ENCODE measurements at regions not wholly inside any gene's neighbourhood (a gene's known extent, or its start where the extent isn't known, plus 50 kb on each side); places are given as distances from the start of the nearest gene placed in this dataset.

GRCh38 chr2:43088143-43089073 lies 138.0 kb downstream of the ZFP36L2 start:
- ChIA-PET POLR2A (interaction anchor here (0.6 kb wide), 1 partner anchor 47 kb away, joined by 9 read pairs; no protein-coding TSS in a partner anchor), CTCF (interaction anchor here (1.0 kb wide), 1 partner anchor 8 kb away, joined by 3 read pairs; no protein-coding TSS in a partner anchor)
- TF ChIP-seq, protein P1, sequence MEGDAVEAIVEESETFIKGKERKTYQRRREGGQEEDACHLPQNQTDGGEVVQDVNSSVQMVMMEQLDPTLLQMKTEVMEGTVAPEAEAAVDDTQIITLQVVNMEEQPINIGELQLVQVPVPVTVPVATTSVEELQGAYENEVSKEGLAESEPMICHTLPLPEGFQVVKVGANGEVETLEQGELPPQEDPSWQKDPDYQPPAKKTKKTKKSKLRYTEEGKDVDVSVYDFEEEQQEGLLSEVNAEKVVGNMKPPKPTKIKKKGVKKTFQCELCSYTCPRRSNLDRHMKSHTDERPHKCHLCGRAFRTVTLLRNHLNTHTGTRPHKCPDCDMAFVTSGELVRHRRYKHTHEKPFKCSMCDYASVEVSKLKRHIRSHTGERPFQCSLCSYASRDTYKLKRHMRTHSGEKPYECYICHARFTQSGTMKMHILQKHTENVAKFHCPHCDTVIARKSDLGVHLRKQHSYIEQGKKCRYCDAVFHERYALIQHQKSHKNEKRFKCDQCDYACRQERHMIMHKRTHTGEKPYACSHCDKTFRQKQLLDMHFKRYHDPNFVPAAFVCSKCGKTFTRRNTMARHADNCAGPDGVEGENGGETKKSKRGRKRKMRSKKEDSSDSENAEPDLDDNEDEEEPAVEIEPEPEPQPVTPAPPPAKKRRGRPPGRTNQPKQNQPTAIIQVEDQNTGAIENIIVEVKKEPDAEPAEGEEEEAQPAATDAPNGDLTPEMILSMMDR (IDR thresholded peaks at IDR 0.05; ENCODE audit: control extremely low read depth, extremely low read depth, low read depth, missing control alignments) = no peak
- DNase-seq (ENCODE audit: extremely low spot score) = no peak

- TF ChIP-seq, protein P1 (IDR thresholded peaks at IDR 0.05; ENCODE audit: control extremely low read depth, extremely low read depth, low read depth, missing control alignments) = no peak
- DNase-seq (ENCODE audit: extremely low spot score) = no peak
- POLR2A ChIA-PET = interaction anchor here (0.6 kb wide), 1 partner anchor 48 kb away, joined by 9 read pairs; no protein-coding TSS in a partner anchor
- CTCF ChIA-PET = no interaction called here
Observed at GRCh38 chr2:43087413-43087812, 139.0 kb downstream of the ZFP36L2 start.

- POLR2A ChIA-PET = no interaction called here
- CTCF ChIA-PET = no interaction called here
- TF ChIP-seq, protein P1 (IDR thresholded peaks at IDR 0.05; ENCODE audit: control extremely low read depth, extremely low read depth, low read depth, missing control alignments) = no peak
- no peak for DNase-seq (ENCODE audit: extremely low spot score)
Observed at GRCh38 chr2:43086451-43087221, 139.8 kb downstream of the ZFP36L2 start.

GRCh38 chr2:43085929-43086328 lies 140.5 kb downstream of the ZFP36L2 start:
- TF ChIP-seq, protein P1 (IDR thresholded peaks at IDR 0.05; ENCODE audit: control extremely low read depth, extremely low read depth, low read depth, missing control alignments) = no peak
- DNase-seq (ENCODE audit: extremely low spot score) = no peak
- ChIA-PET CTCF (interaction anchor here (0.6 kb wide), 1 partner anchor 9 kb away, joined by 3 read pairs; no protein-coding TSS in a partner anchor), POLR2A (no interaction called here)

GRCh38 chr2:43085505-43085904 lies 140.9 kb downstream of the ZFP36L2 start:
- TF ChIP-seq, protein P1 (IDR thresholded peaks at IDR 0.05; ENCODE audit: control extremely low read depth, extremely low read depth, low read depth, missing control alignments) = no peak
- POLR2A ChIA-PET = no interaction called here
- CTCF ChIA-PET = interaction anchor here (0.6 kb wide), 1 partner anchor 8 kb away, joined by 3 read pairs; no protein-coding TSS in a partner anchor
- no peak for DNase-seq (ENCODE audit: extremely low spot score)

DNA sequence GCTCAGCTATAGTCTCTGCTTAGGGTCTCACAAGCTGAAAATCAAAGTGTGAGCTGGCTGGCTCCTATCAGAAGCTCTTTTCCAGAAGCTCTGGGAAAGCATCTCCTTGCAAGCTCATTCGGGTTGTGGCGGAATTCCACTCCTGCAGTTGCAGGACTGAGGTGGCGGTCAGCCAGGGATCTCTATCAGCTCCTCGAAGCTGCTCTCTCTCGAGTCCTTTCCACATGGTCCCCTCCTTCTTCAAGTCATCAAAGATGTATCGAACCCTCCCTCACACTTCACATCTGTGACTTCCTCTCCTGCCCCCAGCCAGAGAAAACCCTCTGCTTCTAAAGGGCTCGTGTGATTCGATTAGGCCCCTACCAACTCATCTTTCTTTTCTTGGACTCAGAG lies 141.7 kb downstream of the ZFP36L2 start:
- ChIA-PET POLR2A (no interaction called here), CTCF (no interaction called here)
- TF ChIP-seq, protein P1 (IDR thresholded peaks at IDR 0.05; ENCODE audit: control extremely low read depth, extremely low read depth, low read depth, missing control alignments) = no peak
- no peak for DNase-seq (ENCODE audit: extremely low spot score)

Data from GM10248 (cell line).